Upper lobe of left lung (tissue), 6 donors: ENCODE measurements at regions not wholly inside any gene's neighbourhood (a gene's known extent, or its start where the extent isn't known, plus 50 kb on each side); places are given as distances from the start of the nearest gene placed in this dataset.
A peak's percentile ranks its signal among the peaks of the same experiment; 100 is the strongest.

Experiments used
- ATAC-seq, 2 donors: fragments of 200-7000 bp; cut with Tn5 transposase; one replicate each; pipeline ENCODE4 v1.9.1; 2022; ENCODE audit warnings: mild to moderate bottlenecking in 2 of 2, moderate library complexity in 2 of 2; ENCODE audit not compliant: low FRiP score in 2 of 2
- DNase-seq, 2 donors: peaks; one replicate each; pipeline ENCODE4 v3.0.0-alpha.2; 2019 to 2020
- H3K27ac ChIP-seq, 4 donors: fragments of 200-600 bp; sonication (generic); one replicate each; pipeline ENCODE4 v1.5.1; 2016 to 2019
- H3K27me3 ChIP-seq, 4 donors: fragments of 200-600 bp; sonication (generic); one replicate each; pipeline ENCODE4 v1.5.1; 2017 to 2019
- H3K36me3 ChIP-seq, 4 donors: fragments of 200-600 bp; sonication (generic); one replicate each; pipeline ENCODE4 v1.5.1; 2016 to 2019
- H3K4me1 ChIP-seq, 4 donors: fragments of 200-600 bp; sonication (generic); one replicate each; pipeline ENCODE4 v1.5.1; 2018 to 2019
- H3K4me3 ChIP-seq, 4 donors: fragments of 200-600 bp; sonication (generic); one replicate each; pipeline ENCODE4 v1.5.1; 2017 to 2019; ENCODE audit warnings: mild to moderate bottlenecking in 2 of 4, moderate library complexity in 1 of 4
- H3K9me3 ChIP-seq, 4 donors: fragments of 200-600 bp; sonication (generic); one replicate each; pipeline ENCODE4 v1.5.1; 2018 to 2019
- CTCF ChIP-seq, 6 experiments: fragments of 450-650 bp in 4 of 6; fragments of 200-600 bp in 2 of 6; sonication (generic) in 2 of 6; IDR thresholded peaks; one replicate each; pipeline ENCODE4 v1.5.1; 2016 to 2019; ENCODE audit warnings: antibody characterized with exemption in 6 of 6
- EP300 ChIP-seq, 4 donors: sonication (generic); formaldehyde crosslinking; IDR thresholded peaks; one replicate each; pipeline ENCODE4 v1.5.1; 2017; ENCODE audit warnings: antibody characterized with exemption in 4 of 4, control low read depth in 2 of 4
- POLR2A ChIP-seq, 4 donors: fragments of 450-650 bp; IDR thresholded peaks; one replicate each; pipeline ENCODE4 v1.5.1; 2016 to 2017; ENCODE audit warnings: antibody characterized with exemption in 4 of 4, mild to moderate bottlenecking in 2 of 4
- POLR2AphosphoS5 ChIP-seq, 2 donors: sonication (generic); formaldehyde crosslinking; IDR thresholded peaks; one replicate each; pipeline ENCODE4 v1.5.1; 2017; ENCODE audit warnings: antibody characterized with exemption in 2 of 2
- WGBS, 2 donors: methylation state at CpG; one replicate each; pipeline ENCODE4 v1.1.5; 2017 to 2018; 5-methylcytosine and 5-hydroxymethylcytosine counted together
- donor health status: DM: no; HTN: no; CAD: no; lungs with moderate emphysema.
- donor health status: DM: no; HTN: yes; CAD: no; lungs with severe emphysema.

GRCh38 chr4:85393201-85393600 lies 81.7 kb upstream of the ARHGAP24 start:
- TF ChIP-seq POLR2AphosphoS5 (IDR thresholded peaks at IDR 0.05) (no peak), POLR2A (IDR thresholded peaks at IDR 0.05) (no peak), CTCF (IDR thresholded peaks at IDR 0.05) (no peak), EP300 (IDR thresholded peaks at IDR 0.05) (no peak)
- Histone ChIP-seq H3K9me3 (no peaks in the 10 kb centered on the region), H3K36me3 (no peaks in the 10 kb centered on the region), H3K4me3 (no peak overlapping the region), H3K27me3 (no peaks in the 10 kb centered on the region), H3K4me1 (no peaks in the 10 kb centered on the region), H3K27ac (no peak overlapping the region)
- ATAC-seq (no peak), DNase-seq (no peak)
- WGBS, 2 donors, result 81 to 82% methylated on average over 3 of the region's 3 CpGs

GRCh38 chr4:85398276-85398675 lies 76.7 kb upstream of the ARHGAP24 start:
- H3K9me3 ChIP-seq, result no peaks in the 10 kb centered on the region
- no peak overlapping the region for H3K27ac ChIP-seq
- TF ChIP-seq POLR2AphosphoS5 (IDR thresholded peaks at IDR 0.05) (no peak), POLR2A (IDR thresholded peaks at IDR 0.05) (no peak), EP300 (IDR thresholded peaks at IDR 0.05) (no peak), CTCF (IDR thresholded peaks at IDR 0.05) (no peak)
- WGBS, 2 donors, result 71 to 85% methylated on average over 1 of the region's 1 CpG
- no peaks in the 10 kb centered on the region for H3K4me1 ChIP-seq
- H3K4me3 ChIP-seq, result no peak overlapping the region
- DNase-seq, result no peak
- no peaks in the 10 kb centered on the region for H3K27me3 ChIP-seq
- ATAC-seq, result peak in 1 of 2 donors; percentile 90
- H3K36me3 ChIP-seq, result no peaks in the 10 kb centered on the region

- DNase-seq (no peak), ATAC-seq (no peak)
- no peak for TF ChIP-seq POLR2A (IDR thresholded peaks at IDR 0.05)
- H3K27ac ChIP-seq, result no peak overlapping the region
- H3K27me3 ChIP-seq, result no peaks in the 10 kb centered on the region
- 96 to 98% methylated on average over 2 of the region's 2 CpGs for WGBS, 2 donors
- H3K36me3 ChIP-seq, result no peaks in the 10 kb centered on the region
- H3K4me3 ChIP-seq, result no peak overlapping the region
- H3K4me1 ChIP-seq, result no peaks in the 10 kb centered on the region
- H3K9me3 ChIP-seq, result no peaks in the 10 kb centered on the region
Measured at GRCh38 chr4:85399270-85399669, 75.7 kb upstream of the ARHGAP24 start.

- Histone ChIP-seq H3K27me3 (no peaks in the 10 kb centered on the region), H3K9me3 (no peaks in the 10 kb centered on the region), H3K27ac (no peak overlapping the region), H3K4me1 (no peaks in the 10 kb centered on the region), H3K4me3 (no peak overlapping the region), H3K36me3 (no peaks in the 10 kb centered on the region)
- WGBS, 2 donors, result 64 to 71% methylated on average over 3 of the region's 3 CpGs
- ATAC-seq (peak in 1 of 2 donors; percentile 87), DNase-seq (no peak)
- no peak for TF ChIP-seq CTCF (IDR thresholded peaks at IDR 0.05)
- no peak for TF ChIP-seq POLR2AphosphoS5 (IDR thresholded peaks at IDR 0.05)
- TF ChIP-seq POLR2A (IDR thresholded peaks at IDR 0.05), result no peak
Measured at GRCh38 chr4:85402371-85402770, 72.6 kb upstream of the ARHGAP24 start.

GRCh38 chr4:85406185-85406584 lies 68.8 kb upstream of the ARHGAP24 start:
- no peaks in the 10 kb centered on the region for H3K27me3 ChIP-seq
- no peaks in the 10 kb centered on the region for H3K9me3 ChIP-seq
- H3K4me3 ChIP-seq, result no peak overlapping the region
- no peaks in the 10 kb centered on the region for H3K36me3 ChIP-seq
- 88 to 92% methylated on average over 2 of the region's 2 CpGs for WGBS, 2 donors
- DNase-seq (no peak), ATAC-seq (no peak)
- H3K4me1 ChIP-seq, result no peaks in the 10 kb centered on the region
- H3K27ac ChIP-seq, result no peak overlapping the region
- TF ChIP-seq EP300 (IDR thresholded peaks at IDR 0.05) (no peak), CTCF (IDR thresholded peaks at IDR 0.05) (no peak), POLR2A (IDR thresholded peaks at IDR 0.05) (no peak), POLR2AphosphoS5 (IDR thresholded peaks at IDR 0.05) (no peak)
